DND-41 (cell line): ENCODE measurements at regions not wholly inside any gene's neighbourhood (a gene's known extent, or its start where the extent isn't known, plus 50 kb on each side); places are given as distances from the start of the nearest gene placed in this dataset.

Experiments used
- ATAC-seq: fragments of 200-7000 bp; cut with Tn5 transposase; 3 replicates; pipeline ENCODE4 v1.9.1; 2021; ENCODE audit warnings: low read depth; ENCODE audit not compliant: insufficient read depth
- DNase-seq: peaks from one replicate; pipeline ENCODE4 v3.0.0-alpha.2; 2020
- H2AFZ ChIP-seq: 2 replicates; pipeline ENCODE4 v1.6.0; 2012; ENCODE audit warnings: low read depth, low read length
- H3K27ac ChIP-seq: 2 replicates; pipeline ENCODE4 v1.5.1; 2012; ENCODE audit warnings: low read length, inconsistent platforms
- H3K27me3 ChIP-seq: fragments of 200-600 bp; sonication (generic); 2 replicates; pipeline ENCODE4 v1.6.0; 2012; ENCODE audit warnings: low read length, mild to moderate bottlenecking, inconsistent platforms; ENCODE audit not compliant: insufficient read depth, poor library complexity
- H3K36me3 ChIP-seq: 2 replicates; pipeline ENCODE4 v1.5.1; 2012; ENCODE audit warnings: low read length, inconsistent platforms; ENCODE audit not compliant: insufficient read depth
- H3K4me1 ChIP-seq: 2 replicates; pipeline ENCODE4 v1.5.1; 2012; ENCODE audit warnings: mild to moderate bottlenecking, low read length; ENCODE audit not compliant: insufficient read depth
- H3K4me2 ChIP-seq: 2 replicates; pipeline ENCODE4 v1.6.0; 2012; ENCODE audit warnings: mild to moderate bottlenecking, moderate library complexity, low read length, inconsistent platforms; ENCODE audit not compliant: insufficient read depth
- H3K4me3 ChIP-seq, 2 experiments: fragments of 200-600 bp in 1 of 2; shearing (Covaris generic) in 1 of 2; 2 replicates each; pipeline ENCODE4 v1.5.1; 2012 to 2016; ENCODE audit warnings: inconsistent platforms in 2 of 2, low read length in 2 of 2, mild to moderate bottlenecking in 2 of 2, low read depth in 1 of 2, moderate library complexity in 1 of 2
- H3K79me2 ChIP-seq: 2 replicates; pipeline ENCODE4 v1.6.0; 2012; ENCODE audit warnings: low read length, inconsistent platforms; ENCODE audit not compliant: insufficient read depth
- H3K9ac ChIP-seq: 2 replicates; pipeline ENCODE4 v1.6.0; 2012; ENCODE audit warnings: low read depth, mild to moderate bottlenecking, inconsistent platforms, low read length, moderate library complexity
- H3K9me3 ChIP-seq: 2 replicates; pipeline ENCODE4 v1.5.1; 2012; ENCODE audit warnings: low read length, moderate library complexity, mild to moderate bottlenecking, inconsistent platforms; ENCODE audit not compliant: insufficient read depth, severe bottlenecking
- H4K20me1 ChIP-seq: 2 replicates; pipeline ENCODE4 v1.6.0; 2012; ENCODE audit warnings: low read length; ENCODE audit not compliant: insufficient read depth
- EZH2 ChIP-seq: IDR thresholded peaks from 3 replicates; pipeline ENCODE4 v1.6.1; 2012; ENCODE audit warnings: borderline replicate concordance, low read depth, mild to moderate bottlenecking, moderate library complexity, low read length, inconsistent platforms; ENCODE audit not compliant: severe bottlenecking
- TF ChIP-seq, protein P1 (sequence below): IDR thresholded peaks from 2 replicates; pipeline ENCODE4 v1.5.1; 2012; ENCODE audit warnings: borderline replicate concordance, low read length, moderate library complexity, mild to moderate bottlenecking; ENCODE audit not compliant: poor library complexity, severe bottlenecking; ENCODE audit errors: extremely low read depth

DNA sequence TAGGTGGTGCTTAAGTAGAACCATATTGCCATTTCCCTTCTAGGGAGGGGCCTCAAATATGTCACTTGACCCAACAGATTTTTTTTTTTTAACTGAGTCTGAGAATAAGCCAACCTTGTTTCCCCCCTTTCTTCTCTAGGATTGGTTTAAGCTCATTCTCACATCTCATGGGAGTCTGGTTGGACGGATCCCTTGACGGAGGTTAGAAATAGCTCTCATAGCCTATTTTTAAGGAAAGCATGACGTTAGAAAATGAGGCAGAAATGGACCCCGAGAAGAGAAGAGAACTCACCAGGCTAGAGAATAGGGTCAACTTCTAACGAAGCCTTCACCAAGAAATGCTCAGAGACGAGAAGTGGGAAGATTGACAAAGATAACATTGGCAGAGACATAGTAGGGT, 95.1 kb upstream of the ZFHX3 start:
- H3K79me2 ChIP-seq, result no peaks in the 10 kb centered on the region
- H2AFZ ChIP-seq, result no peak overlapping the region
- DNase-seq (no peak), ATAC-seq (no peak)
- H3K4me2 ChIP-seq, result no peak overlapping the region
- H3K27ac ChIP-seq, result no peak overlapping the region
- H3K9me3 ChIP-seq, result no peaks in the 10 kb centered on the region
- H3K36me3 ChIP-seq, result no peaks in the 10 kb centered on the region
- H3K27me3 ChIP-seq, result peaks cover 2% of the 10 kb centered on the region
- H3K9ac ChIP-seq, result no peak overlapping the region
- no peaks in the 10 kb centered on the region for H4K20me1 ChIP-seq
- TF ChIP-seq, protein P1, sequence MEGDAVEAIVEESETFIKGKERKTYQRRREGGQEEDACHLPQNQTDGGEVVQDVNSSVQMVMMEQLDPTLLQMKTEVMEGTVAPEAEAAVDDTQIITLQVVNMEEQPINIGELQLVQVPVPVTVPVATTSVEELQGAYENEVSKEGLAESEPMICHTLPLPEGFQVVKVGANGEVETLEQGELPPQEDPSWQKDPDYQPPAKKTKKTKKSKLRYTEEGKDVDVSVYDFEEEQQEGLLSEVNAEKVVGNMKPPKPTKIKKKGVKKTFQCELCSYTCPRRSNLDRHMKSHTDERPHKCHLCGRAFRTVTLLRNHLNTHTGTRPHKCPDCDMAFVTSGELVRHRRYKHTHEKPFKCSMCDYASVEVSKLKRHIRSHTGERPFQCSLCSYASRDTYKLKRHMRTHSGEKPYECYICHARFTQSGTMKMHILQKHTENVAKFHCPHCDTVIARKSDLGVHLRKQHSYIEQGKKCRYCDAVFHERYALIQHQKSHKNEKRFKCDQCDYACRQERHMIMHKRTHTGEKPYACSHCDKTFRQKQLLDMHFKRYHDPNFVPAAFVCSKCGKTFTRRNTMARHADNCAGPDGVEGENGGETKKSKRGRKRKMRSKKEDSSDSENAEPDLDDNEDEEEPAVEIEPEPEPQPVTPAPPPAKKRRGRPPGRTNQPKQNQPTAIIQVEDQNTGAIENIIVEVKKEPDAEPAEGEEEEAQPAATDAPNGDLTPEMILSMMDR, result no peak
- TF ChIP-seq EZH2, result no peak
- no peaks in the 10 kb centered on the region for H3K4me1 ChIP-seq
- H3K4me3 ChIP-seq, result no peak overlapping the region

DNA sequence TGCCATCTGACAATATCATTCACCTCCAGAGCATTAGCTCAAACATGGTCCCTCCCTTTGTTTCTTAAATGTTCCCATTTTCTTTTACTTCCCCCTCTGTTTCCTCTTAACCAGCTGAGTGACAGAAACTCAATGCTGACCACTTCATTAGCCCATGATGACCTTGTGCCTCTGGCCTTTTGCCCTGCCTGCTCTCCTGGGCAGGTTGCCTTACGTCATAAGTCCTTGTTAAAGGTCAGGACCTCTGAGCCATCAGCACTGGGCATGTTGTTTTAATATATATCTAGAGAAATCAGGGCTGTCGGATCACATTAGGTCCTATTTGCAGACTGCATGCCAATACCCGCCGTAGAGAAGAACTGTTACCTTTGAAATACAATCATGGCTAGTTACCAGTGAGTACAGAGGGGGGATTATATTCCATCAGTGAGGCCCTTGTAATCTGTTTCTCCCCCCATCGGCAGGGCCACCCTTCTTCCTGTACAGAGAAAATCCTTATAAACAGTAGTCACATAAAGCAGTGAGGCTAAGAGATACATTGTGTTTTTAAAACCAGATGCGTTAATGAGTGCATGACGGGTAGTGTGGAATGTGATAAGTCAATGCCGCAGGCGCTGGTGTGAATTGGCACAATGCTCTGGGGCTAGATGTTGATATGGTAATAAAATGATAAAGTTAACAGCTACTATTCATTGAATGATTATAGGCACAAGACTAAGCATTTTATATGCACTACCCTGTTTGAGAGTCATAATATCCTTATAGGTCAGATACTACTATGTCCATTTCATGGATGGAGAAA, 94.3 kb upstream of the ZFHX3 start:
- Histone ChIP-seq H3K79me2 (no peaks in the 10 kb centered on the region), H3K4me3 (no peak overlapping the region), H3K36me3 (no peaks in the 10 kb centered on the region), H3K27ac (no peak overlapping the region), H3K4me1 (no peaks in the 10 kb centered on the region), H3K4me2 (no peak overlapping the region), H3K27me3 (peaks cover 2% of the 10 kb centered on the region), H3K9ac (no peak overlapping the region), H4K20me1 (no peaks in the 10 kb centered on the region), H3K9me3 (no peaks in the 10 kb centered on the region), H2AFZ (no peak overlapping the region)
- no peak for DNase-seq
- no peak for TF ChIP-seq EZH2
- TF ChIP-seq, protein P1, result no peak
- no peak for ATAC-seq

GRCh38 chr16:73140929-73141328, 93.0 kb upstream of the ZFHX3 start:
- Histone ChIP-seq H3K4me2 (no peak overlapping the region), H3K4me1 (no peaks in the 10 kb centered on the region), H3K9me3 (no peaks in the 10 kb centered on the region), H3K4me3 (no peak overlapping the region), H3K79me2 (no peaks in the 10 kb centered on the region), H2AFZ (no peak overlapping the region), H4K20me1 (no peaks in the 10 kb centered on the region), H3K27me3 (peaks cover 2% of the 10 kb centered on the region), H3K36me3 (no peaks in the 10 kb centered on the region), H3K9ac (no peak overlapping the region), H3K27ac (no peak overlapping the region)
- TF ChIP-seq, protein P1, result no peak
- no peak for TF ChIP-seq EZH2
- DNase-seq (no peak), ATAC-seq (no peak)
